GM21526 (cell line): ENCODE measurements at regions not wholly inside any gene's neighbourhood (a gene's known extent, or its start where the extent isn't known, plus 50 kb on each side); places are given as distances from the start of the nearest gene placed in this dataset.

Experiments used
- ATAC-seq: cut with Tn5 transposase; IDR thresholded peaks from one replicate; pipeline ENCODE4 v1.9.1; 2021; ENCODE audit warnings: moderate library complexity; ENCODE audit not compliant: unreplicated experiment, low FRiP score

- no peak for ATAC-seq
Measured at GRCh38 chr9:13575558-13575957, 296.1 kb upstream of the MPDZ start.

- ATAC-seq, result no peak
Measured at GRCh38 chr9:13570068-13570974, 290.8 kb upstream of the MPDZ start.

- ATAC-seq, result no peak
Measured at GRCh38 chr9:13569602-13570067, 290.1 kb upstream of the MPDZ start.

- no peak for ATAC-seq
Measured at GRCh38 chr9:13568841-13569601, 289.5 kb upstream of the MPDZ start.

GRCh38 chr9:13568405-13568804 lies 288.9 kb upstream of the MPDZ start:
- ATAC-seq, result no peak

GRCh38 chr9:13567833-13568232 lies 288.3 kb upstream of the MPDZ start:
- ATAC-seq, result no peak

GRCh38 chr9:13557746-13558145 lies 278.3 kb upstream of the MPDZ start:
- ATAC-seq, result no peak

- no peak for ATAC-seq
Measured at GRCh38 chr9:13556656-13557055, 277.2 kb upstream of the MPDZ start.

- no peak for ATAC-seq
Measured at GRCh38 chr9:13555989-13556500, 276.6 kb upstream of the MPDZ start.

- no peak for ATAC-seq
Measured at GRCh38 chr9:13555516-13555915, 276.0 kb upstream of the MPDZ start.

- ATAC-seq, result no peak
Measured at GRCh38 chr9:13554626-13555025, 275.1 kb upstream of the MPDZ start.

GRCh38 chr9:13552606-13553215 lies 273.2 kb upstream of the MPDZ start:
- no peak for ATAC-seq

- ATAC-seq, result no peak
Measured at GRCh38 chr9:13550519-13550918, 271.0 kb upstream of the MPDZ start.

- ATAC-seq, result no peak
Measured at GRCh38 chr9:13548535-13548934, 269.0 kb upstream of the MPDZ start.

GRCh38 chr9:13535141-13535540 lies 255.6 kb upstream of the MPDZ start:
- ATAC-seq, result no peak

- no peak for ATAC-seq
Measured at GRCh38 chr9:13534006-13534405, 254.5 kb upstream of the MPDZ start.

- ATAC-seq, result no peak
Measured at GRCh38 chr9:13532407-13532806, 252.9 kb upstream of the MPDZ start.

GRCh38 chr9:13529321-13530104 lies 250.0 kb upstream of the MPDZ start:
- ATAC-seq, result no peak

GRCh38 chr9:13524245-13524644 lies 244.8 kb upstream of the MPDZ start:
- no peak for ATAC-seq

GRCh38 chr9:13520069-13520468 lies 240.6 kb upstream of the MPDZ start:
- ATAC-seq, result no peak
